NCI-H82 (cell line): ENCODE measurements at regions not wholly inside any gene's neighbourhood (a gene's known extent, or its start where the extent isn't known, plus 50 kb on each side); places are given as distances from the start of the nearest gene placed in this dataset.
"Not testable (repeated sequence)": the region's sequence is repeated elsewhere in the genome, so short reads cannot be mapped to it uniquely, and the experiment has no call there.

Experiments used
- DNase-seq: peaks from one replicate; lab custom pipeline; 2025; lab: John Stamatoyannopoulos, UW

DNA sequence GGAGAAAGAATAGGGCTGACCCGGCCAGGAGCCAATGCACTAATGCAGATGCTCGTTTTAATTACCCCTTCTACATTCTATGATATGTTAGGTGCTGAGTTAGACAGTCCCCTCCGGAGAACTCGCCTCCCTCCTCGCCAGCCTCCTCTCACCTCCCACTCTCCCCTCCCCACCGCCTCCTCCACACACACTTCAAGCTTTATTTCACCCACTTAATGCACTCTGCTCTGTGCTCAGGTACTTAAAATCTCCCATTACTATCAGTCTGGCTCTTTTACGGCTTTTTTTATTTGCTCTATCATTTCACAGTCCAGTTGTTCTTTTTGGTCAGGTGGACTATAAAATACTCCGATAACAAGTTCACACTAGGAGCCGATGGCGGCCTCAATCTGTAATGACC lies 231.6 kb downstream of the TEX36 start:
- no peak for DNase-seq

DNA sequence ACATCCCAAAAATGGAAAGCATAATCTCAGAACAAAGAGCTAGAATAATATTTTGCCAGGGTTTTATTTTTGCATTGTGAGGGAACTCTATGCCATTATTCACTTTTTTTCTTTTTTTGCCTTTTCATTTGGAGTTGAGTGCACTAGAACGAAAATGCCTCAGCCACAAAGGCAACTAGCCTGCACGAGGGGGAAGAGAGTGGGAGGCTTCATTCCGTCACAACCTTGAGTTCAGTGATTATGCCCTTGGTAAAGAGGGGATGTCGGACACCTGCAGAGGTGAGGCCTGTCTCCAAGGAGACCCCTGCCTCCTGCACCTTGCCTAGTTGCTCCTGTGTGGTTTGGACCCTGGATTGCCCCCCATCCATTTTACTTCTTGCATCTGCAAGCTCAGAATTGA lies 232.7 kb downstream of the TEX36 start:
- no peak for DNase-seq

DNA sequence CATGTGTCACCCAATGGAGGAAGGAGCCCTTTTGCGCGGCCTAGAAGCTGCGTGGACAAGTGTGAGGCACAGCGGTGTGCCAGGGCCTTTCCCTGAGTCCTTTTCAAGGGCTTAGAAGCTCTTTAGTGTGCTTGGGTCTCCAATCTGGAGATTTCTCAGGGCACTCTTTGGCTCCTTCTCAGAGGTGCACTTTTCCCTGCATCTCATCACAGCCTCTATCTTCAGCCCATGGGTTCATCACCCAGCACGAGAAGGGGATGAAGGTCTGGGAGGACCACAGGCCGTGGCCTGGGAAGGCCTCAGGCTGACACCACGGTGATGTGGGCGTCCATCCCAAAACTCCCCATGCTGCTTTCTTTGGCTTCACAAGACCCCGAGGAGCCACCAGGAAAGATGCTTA lies 233.4 kb downstream of the TEX36 start:
- DNase-seq = no peak

DNA sequence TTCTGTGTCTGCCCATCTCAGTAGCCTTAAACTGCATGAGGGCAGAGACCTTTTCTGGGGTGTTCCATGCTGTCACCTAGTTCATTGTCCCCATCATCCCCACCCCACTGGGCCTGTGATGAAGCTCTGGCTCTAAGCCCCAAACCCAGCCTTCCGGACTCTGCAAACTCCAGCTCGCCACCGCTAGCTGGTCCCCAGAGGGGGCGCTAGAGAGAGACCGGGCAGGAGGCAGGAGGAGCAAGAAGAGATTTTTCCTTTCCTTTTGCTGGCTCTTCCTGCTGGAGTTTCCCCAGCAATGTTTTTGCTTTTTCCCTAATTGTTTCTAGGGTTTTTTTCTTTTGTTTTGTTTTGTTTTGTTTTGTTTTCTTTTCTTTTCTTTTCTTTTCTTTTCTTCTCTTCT lies 234.4 kb downstream of the TEX36 start:
- peak; percentile 41 for DNase-seq

DNA sequence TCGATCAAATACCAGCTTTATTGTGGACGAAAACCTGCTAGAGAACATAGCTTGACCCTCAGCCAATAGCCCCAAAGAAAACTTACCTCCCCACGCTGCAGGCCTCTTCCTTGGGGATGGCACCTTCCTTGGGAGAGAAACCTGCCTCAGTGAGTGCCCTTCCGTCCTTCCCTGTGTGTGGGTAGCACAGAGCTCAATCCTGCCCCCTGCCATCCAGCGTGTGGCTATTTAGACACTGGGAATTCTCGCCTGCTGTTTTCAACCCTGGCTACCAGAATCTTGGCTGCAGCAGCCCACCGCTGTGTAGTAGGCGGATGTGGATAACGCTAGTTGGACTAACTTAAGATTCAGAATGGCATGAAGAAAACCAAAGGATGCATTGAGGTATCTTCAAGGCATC lies 238.2 kb downstream of the TEX36 start:
- no peak for DNase-seq

DNA sequence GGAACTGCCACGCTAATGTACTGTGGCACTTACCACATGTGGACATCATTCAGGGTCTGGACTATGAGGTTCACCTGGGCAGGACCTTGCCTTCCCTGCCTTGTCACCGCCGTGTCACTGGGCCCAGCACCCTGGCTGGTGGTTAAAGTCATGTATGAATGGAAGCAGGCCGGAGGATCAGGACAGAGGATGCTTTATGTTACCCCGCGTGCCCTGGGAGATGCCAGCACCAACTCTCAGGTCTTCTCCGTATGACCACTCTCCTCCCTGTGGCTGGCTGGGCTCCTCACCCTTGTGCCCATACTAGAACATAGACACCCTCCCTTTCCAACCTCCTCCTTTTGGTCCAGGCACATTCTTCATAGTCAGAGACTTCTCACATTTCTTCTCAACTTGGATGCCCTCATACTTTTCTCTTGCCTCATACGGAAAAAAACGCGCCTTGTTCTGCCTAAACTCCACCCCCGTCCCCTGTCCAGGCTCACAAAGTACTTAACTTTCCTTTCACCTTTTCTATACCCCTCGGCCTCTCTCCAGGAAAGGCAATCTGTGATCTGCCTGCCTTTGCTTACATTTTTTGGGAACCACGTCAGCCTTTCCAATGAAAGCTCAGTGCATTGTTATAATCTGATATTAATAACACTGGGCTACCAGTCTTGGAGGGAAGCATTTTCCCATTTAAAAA lies 240.0 kb downstream of the TEX36 start:
- DNase-seq = no peak

DNA sequence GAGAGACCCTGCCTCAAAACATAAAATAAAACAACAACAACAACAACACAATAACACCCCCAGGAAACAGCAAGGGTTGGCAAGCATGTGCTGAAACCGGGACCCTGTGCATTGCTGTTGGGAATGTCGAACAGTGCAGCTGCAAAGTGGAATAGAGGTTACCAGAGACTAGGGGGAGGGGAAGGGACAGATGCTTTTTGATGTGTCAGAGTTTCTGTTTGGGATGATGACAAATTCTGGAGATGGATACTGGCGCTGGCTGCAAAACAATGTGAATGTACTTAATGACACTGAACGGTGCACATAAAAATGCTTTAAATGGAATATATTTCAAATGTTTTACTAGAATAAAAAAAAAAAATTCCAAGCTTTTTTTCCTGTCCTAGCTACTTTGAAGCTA lies 241.8 kb downstream of the TEX36 start:
- no peak for DNase-seq

DNA sequence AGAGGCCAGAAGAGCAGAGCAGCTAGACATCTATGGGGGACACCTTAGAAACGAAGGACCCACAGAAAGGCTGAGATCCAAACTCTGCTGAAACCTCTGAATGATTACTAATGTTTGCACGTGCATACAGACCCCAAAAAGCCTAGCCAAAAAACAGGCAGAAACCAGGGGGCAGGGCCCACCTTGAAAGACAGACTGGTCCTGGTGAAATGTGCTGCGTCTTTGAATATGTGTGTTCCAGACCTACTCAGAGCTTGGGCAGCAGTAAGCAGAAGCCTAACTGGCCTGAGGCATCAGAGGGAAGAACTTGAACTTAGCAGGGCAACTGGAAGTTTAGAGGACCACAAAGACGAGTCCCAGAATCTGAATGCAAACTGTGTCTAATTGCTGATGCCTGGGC lies 251.8 kb downstream of the TEX36 start:
- no peak for DNase-seq

DNA sequence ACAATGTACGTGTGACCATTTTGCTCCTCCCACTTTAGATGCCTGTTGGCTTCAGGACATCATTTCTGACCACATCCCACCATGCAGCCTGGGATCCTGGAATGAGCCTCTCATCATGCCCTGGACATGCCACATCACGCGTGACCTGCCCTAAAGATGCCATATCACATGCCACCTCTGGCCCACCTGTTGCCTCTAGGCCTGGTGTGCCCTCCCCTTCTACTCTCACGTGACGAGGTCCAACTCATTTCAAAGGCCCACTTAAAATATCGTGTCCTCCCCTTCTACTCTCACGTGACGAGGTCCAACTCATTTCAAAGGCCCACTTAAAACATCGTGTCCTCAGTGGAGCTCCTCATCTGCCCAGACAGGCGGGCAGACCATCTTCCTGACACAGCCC lies 254.9 kb downstream of the TEX36 start:
- no peak for DNase-seq

DNA sequence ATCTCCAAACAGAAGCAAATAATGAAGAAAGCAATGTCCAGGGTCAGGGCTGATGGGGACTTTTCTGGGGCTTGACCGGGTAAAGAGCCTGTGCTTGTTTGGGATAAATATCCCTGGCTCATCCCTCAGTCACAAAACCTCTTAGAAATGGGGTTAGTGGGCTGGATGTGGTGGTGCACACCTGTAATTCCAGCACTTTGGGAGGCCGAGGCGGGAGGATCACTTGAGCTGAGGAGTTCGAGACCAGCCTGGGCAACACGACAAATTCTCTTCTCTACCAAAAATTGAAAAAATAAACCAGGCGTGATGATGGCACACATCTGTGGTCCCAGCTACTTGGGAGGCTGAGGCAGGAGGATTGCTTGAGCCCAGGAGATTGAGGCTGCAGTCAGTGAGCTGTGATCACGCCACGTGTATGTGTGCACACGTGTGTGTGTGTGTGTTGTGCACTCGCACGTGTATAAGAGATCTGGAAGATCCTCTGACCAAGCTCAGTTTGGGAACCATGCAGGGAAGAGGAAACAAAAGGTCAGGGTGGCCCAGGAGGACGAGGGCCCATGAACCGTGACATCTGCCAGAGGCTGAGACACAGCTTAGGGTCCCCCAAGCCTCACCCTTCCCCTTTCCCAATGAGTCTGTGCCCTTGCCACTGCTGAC lies 258.6 kb downstream of the TEX36 start:
- DNase-seq = no peak

DNA sequence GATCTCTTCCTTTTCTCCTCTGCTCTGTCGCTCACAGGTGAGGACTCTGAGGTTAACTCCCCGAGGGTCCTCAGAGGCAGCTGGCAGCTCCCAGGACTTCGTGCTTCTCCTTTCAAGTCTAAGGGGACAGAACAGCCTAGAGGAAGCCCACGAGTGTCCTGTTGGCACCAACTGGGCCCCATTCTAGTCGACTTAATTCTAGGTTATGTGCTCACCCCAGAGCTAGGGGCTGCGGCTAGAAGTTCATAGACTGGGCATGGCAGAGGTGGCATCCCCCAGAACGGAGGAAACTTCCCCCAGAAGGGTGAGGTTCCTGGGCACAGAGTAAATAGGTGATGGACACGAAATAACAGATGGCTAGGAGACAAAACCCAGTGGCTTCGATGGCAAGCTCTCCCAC lies 259.4 kb downstream of the TEX36 start:
- DNase-seq = no peak

DNA sequence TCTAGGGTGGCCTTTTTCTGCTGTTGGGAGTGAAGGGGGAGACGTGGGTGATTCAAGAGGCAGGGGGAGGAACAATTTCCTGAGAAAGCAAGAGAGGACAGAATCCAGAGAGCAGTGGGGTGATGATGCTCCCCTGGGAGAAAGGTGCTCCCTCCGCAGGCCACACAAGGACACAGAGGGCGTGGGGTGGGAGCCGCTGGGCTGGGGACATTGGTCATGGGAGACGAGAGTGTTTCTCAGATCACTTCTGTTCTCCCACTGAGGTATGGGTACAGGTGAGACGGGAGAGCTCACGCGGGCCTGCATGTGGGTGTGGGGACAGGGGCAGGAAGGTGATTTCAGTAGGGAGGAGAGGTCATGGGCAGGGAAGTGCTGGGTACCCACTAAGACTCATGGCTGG lies 259.5 kb upstream of the CTBP2 start:
- DNase-seq = no peak

DNA sequence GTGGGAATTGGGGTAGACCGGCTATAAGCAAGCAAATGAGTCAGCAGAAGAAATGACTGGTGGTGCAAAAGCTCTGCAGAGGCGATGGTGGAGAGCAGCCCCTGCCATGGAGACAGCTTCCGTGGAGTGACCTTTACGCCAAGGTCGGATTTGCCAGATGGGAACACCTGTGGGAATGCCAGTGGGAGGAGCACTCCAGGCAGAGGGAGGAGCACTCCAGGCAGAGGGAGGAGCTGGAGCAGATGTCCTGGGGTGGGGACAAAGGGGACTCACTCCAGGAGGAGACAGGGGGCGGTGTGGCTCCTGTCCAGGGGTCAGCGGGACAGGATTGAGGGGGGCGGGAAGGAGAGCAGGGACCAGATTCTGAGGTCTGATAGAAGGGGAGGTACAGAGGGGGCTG lies 258.8 kb upstream of the CTBP2 start:
- DNase-seq = no peak

DNA sequence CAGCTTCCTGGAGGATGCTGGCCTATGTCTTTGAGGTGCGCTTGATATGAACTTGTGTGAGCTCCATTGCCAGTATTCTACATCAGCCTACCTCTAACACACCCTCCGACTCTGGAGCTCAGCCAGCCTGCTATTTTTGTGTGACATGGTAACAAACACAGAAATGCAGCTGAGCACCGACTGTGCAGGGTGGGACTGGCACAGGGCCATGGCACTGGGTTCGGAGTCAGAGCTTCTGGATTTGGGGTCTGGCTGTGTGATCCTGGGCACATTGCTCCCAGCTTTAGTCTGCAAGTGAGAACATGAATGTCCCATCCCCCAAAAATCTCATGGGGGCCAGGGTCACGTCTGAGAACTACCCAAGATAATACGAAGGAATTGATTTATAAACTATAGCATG lies 257.2 kb upstream of the CTBP2 start:
- no peak for DNase-seq

DNA sequence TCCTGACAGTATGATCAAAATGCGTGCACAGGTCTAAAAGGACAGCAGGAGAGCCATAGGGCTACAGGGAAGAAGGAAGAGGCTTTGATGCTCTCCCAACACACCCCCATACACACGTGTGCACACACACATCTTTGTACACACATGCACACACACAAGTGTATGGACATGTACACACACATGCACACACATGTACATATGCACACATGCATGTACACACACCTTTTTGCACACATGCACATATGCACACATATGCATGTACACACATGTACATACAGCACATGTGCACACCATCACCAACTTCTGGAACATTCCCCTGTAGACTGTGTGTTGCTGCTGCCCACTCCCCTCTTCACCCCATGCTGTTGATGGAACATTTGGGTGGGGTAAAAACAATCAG lies 255.6 kb upstream of the CTBP2 start:
- no peak for DNase-seq

DNA sequence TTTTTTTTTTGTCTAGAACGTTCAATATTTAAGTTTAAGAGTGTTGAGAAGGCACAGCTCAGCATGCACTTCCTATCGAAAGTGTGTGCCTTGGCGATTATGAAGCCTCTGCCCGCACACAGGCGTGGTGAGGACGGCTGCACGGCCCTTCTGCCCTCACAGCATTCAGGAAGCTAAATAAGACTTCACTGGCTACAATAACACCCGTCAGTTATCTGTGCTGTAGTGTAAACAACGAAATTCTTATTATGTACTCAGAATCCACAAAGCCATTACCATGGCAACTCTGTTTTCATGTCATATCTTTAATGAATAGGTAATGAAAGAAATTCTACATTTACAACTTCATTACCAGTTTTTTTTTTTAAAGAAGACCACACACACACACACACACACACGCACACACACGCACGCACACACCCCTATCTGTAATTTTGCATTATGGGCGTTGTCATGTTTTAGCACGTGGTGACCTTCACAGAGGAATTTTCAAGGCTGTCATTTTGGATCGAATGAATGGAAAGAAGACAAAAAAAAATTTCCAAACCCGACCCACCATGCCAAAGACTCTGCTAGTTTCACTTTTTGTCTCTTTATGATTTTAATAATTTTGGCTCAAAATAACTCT lies 254.8 kb upstream of the CTBP2 start:
- no peak for DNase-seq

DNA sequence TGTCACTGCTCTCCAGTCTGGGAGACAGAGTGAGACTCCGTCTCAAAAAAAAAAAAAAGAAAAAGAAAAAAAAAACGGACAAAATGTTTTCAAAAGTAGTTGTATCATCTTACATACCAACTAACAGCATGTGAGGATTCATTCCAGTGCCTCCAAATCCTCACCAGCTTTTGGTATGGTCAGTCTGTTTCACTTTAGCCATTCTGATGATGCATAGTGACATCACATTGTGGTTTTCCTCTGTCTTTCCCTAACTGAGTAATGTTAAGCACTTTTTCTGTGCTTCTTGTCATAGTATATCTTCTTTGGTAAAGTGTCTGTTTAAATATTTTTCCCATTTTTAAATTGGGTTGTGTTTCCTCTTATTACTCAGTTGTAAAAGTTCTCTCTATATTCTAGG lies 251.4 kb upstream of the CTBP2 start:
- DNase-seq = no peak

DNA sequence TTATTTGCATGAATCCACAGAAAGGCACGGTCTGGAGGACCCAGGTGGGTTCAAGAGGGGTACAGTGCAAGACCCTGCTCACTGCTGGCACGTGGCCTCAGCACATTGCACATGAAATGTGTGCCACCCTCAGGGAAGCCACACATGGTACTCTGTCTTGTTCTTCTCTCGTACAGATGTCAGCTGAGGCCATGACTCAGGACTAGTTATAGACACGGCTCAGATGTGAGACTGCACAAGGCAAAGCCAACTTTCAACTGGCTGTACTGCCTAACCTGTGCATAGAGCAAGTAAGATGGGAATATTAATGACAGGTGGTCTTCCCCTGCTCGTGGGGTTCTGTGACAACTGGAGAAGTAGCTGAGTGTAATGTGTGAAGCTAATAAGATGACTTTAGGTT lies 249.4 kb upstream of the CTBP2 start:
- no peak for DNase-seq

DNA sequence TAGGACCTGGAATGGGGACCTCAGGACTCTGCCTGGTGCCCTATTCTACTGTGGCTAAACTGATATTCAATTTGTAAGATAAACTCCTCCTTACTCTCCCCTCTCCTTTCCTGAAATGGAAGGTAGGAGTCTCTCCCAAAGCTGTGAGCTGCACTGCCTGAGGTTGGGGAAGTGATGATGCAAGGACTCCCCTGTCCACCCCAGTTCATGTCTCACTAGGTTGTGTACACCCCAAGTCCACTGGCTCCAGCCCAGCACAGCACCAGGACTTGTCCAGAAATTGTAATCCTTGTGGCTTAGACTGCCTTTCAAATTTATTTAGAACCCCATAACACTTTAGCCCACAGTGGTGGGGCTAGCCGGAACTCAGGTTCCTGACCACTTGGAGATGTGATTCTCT lies 247.2 kb upstream of the CTBP2 start:
- DNase-seq = no peak

DNA sequence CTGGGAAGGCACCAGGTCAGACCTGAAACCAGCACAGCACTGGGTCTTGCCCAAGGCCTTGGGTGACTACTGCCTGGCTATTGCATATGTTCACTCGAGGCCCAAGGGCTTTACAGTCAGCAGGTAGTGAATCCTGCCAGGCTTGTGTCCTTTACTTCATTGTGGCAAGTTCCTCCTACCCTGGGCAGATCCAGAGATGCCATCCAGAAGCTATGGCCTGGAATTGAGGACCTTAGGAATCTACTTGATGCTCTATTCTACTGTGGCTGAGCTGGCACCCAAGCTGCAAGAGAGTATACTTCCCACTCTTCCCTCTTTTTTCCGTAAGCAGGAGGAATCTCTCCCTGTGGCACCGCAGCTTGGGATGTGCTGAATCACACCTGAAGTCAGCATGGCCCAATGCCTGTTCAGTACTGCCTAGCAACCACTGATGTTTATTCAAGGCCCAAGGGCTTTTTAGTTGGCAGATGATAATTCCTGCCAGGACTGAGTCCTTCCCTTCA lies 246.7 kb upstream of the CTBP2 start:
- DNase-seq = no peak

DNA sequence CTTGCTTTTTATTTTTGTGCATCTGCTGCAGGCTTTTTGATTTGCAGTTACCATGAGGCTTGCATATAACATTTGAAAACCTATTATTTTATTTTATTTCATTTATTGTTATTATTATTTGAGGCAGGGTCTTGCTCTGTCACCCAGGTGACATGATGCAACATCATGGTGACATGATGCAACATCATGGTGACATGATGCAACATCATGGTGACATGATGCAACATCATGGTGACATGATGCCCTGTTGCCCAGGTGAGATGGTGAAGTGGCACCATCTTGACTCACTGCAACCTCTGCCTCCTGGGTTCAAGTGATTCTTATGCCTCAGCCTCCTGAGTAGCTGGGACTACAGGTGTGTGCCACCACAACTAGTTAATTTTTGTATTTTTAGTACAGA lies 244.5 kb upstream of the CTBP2 start:
- DNase-seq = not testable (repeated sequence)

DNA sequence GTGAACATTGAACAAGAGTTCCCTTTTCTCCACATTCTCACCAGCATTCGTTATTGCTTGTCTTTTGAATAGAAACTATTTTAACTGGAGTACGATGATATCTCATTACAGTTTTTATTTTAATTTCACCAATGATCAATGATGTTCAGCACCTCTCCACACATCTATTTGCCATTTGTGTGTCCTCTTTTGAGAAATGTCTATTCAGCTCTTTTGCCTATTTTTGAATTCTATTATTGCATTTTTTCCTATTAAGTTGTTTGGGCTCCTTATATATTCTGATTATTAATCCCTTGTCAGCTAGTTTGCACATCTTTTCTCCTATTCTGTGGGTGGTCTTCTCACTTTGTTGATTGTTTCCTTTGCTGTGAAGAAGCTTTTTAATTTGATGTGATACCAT lies 241.1 kb upstream of the CTBP2 start:
- DNase-seq = no peak

DNA sequence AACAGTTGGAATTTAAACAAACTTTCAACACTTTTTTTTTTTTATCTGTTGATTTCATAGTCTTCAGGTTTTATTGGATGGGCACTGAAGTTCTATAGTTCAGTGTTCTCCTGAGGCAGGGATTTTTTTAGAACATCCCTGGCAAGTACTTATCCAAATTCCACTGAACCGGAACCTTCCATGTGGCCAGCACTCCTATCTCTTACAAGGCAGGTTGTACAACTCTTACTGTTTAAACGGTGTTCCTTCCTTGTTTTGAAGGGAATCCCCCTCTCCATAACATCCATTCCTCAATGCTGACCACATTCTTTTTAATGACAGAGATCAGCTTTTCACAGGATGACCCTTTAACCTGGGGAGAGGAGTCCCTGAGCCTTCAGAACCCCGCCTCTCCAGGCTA lies 238.9 kb upstream of the CTBP2 start:
- DNase-seq = no peak

DNA sequence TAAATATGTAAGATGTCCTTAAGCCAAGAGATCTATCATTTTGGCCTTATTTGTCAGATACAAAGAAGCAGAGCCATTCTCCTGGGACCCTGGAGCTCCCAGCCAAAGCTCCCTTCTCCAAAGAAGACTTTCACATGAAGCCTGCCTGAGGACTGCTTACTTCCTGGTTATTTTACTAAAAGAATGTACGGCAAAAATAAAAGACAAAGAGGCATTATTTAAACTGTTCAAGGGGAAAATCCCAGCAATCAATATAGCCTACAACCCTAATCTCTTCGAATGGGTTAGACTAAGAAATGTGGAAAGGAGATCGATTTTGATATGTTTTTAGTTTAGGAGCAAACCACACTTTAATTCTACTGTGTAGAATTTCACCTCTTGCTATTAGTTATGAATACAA lies 237.9 kb upstream of the CTBP2 start:
- DNase-seq = no peak
